Right lobe of liver (tissue), 6 donors: ENCODE measurements at regions not wholly inside any gene's neighbourhood (a gene's known extent, or its start where the extent isn't known, plus 50 kb on each side); places are given as distances from the start of the nearest gene placed in this dataset.

Experiments used
- ATAC-seq, 4 donors: fragments of 200-7000 bp; cut with Tn5 transposase; one replicate each; pipeline ENCODE4 v1.9.1; 2020; ENCODE audit warnings: mild to moderate bottlenecking in 4 of 4, moderate library complexity in 4 of 4
- DNase-seq, 3 donors: peaks; one replicate each; pipeline ENCODE4 v3.0.0-alpha.2; 2020
- H3K27ac ChIP-seq, 3 donors: fragments of 200-600 bp; one replicate each; pipeline ENCODE4 v1.8.0; 2022
- H3K27me3 ChIP-seq, 2 donors: fragments of 200-600 bp; one replicate each; pipeline ENCODE4 v1.8.0; 2022
- H3K36me3 ChIP-seq, 4 donors: fragments of 200-600 bp; sonication (generic) in 1 of 4; one replicate each; pipeline versions ENCODE4 v1.5.1 to v1.8.0; 2017 to 2022; ENCODE audit warnings: control low read depth in 1 of 4
- H3K4me1 ChIP-seq, 4 donors: fragments of 200-600 bp; sonication (generic) in 1 of 4; one replicate each; pipeline versions ENCODE4 v1.5.1 to v1.8.0; 2017 to 2022; ENCODE audit warnings: control low read depth in 1 of 4
- H3K4me3 ChIP-seq, 3 donors: fragments of 200-600 bp; one replicate each; pipeline ENCODE4 v1.8.0; 2022
- H3K9me3 ChIP-seq, 4 donors: fragments of 200-600 bp; sonication (generic) in 1 of 4; one replicate each; pipeline versions ENCODE4 v1.5.1 to v1.8.0; 2017 to 2022; ENCODE audit warnings: control low read depth in 1 of 4
- POLR2A ChIP-seq: fragments of 450-650 bp; IDR thresholded peaks from one replicate; pipeline ENCODE4 v1.6.1; 2017; ENCODE audit warnings: antibody characterized with exemption, mild to moderate bottlenecking
- WGBS: methylation state at CpG from one replicate; pipeline ENCODE4 v1.1.6; 2018; ENCODE audit warnings: low coverage, low lambda C conversion rate; ENCODE audit not compliant: insufficient coverage; ENCODE audit errors: missing lambda C conversion rate; 5-methylcytosine and 5-hydroxymethylcytosine counted together
- intact Hi-C, 2 donors: fragments of 100-400 bp; cut with DNase I; formaldehyde crosslinking; loops; one replicate each; pipeline versions ENCODE4 v1.11.2 to v1.14.1; 2022
- TF ChIP-seq, protein P1 (sequence below), 4 donors: fragments of 200-600 bp in 3 of 4; fragments of 450-650 bp in 1 of 4; IDR thresholded peaks; one replicate each; pipeline versions ENCODE4 v1.5.1 to v1.8.0; 2016 to 2022; ENCODE audit warnings: antibody characterized with exemption in 4 of 4, mild to moderate bottlenecking in 2 of 4
- donor health status: DM: no; HTN: yes; CAD: no.
- donor health status: DM: no; HTN: no; CAD: no.
- donor health status: DM: no; HTN: no; CAD: no.
- donor health status: DM: no; HTN: yes; CAD: no.
- donor health status: DM: no; HTN: yes; CAD: no.

DNA sequence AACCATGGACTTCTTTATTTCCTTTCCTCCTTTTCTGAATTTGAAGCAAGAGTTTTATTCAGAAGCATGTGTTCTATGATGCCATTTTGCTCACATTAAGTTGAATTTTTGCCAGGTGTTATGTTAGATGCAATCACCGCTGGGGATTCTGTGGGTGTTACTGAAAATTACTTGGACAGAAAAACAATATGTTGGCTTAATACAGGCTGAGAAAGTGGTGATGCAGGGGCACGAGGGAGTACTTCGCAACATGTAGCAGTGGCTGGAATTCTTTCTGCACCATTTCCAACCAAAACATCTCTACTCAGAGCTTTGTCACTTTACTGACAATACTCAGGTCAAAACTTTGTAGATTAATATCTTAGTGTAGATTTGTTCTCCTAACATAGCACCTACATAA, 109.2 kb upstream of the PCDH18 start:
- Histone ChIP-seq H3K27me3 (no peaks in the 10 kb centered on the region), H3K4me1 (no peaks in the 10 kb centered on the region), H3K9me3 (no peaks in the 10 kb centered on the region), H3K36me3 (no peaks in the 10 kb centered on the region), H3K4me3 (no peak overlapping the region), H3K27ac (no peak overlapping the region)
- no peak for ATAC-seq
- no peak for DNase-seq
- TF ChIP-seq, protein P1, sequence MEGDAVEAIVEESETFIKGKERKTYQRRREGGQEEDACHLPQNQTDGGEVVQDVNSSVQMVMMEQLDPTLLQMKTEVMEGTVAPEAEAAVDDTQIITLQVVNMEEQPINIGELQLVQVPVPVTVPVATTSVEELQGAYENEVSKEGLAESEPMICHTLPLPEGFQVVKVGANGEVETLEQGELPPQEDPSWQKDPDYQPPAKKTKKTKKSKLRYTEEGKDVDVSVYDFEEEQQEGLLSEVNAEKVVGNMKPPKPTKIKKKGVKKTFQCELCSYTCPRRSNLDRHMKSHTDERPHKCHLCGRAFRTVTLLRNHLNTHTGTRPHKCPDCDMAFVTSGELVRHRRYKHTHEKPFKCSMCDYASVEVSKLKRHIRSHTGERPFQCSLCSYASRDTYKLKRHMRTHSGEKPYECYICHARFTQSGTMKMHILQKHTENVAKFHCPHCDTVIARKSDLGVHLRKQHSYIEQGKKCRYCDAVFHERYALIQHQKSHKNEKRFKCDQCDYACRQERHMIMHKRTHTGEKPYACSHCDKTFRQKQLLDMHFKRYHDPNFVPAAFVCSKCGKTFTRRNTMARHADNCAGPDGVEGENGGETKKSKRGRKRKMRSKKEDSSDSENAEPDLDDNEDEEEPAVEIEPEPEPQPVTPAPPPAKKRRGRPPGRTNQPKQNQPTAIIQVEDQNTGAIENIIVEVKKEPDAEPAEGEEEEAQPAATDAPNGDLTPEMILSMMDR (IDR thresholded peaks at IDR 0.05): no peak
- no peak for TF ChIP-seq POLR2A
- 69% methylated on average over 3 of the region's 3 CpGs for WGBS
- intact Hi-C loops: no loop called here

DNA sequence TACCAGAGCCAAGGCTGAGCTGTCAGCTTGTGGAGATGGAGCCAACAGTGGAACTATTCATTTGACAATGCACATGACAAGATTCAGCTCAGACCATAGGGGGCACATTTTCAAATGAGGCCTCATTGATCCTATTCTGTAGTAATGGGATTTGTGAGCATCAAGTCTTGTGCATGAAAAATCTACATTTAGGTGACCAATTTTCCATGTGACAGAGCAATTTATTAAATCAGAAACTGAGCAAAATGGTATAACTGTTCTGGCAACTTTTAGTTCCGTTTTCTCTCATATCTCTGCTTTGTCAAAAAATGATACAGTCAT, 108.5 kb upstream of the PCDH18 start:
- H3K9me3 ChIP-seq: no peaks in the 10 kb centered on the region
- no peak overlapping the region for H3K4me3 ChIP-seq
- no peaks in the 10 kb centered on the region for H3K36me3 ChIP-seq
- intact Hi-C loops: no loop called here
- H3K27me3 ChIP-seq: no peaks in the 10 kb centered on the region
- ATAC-seq (no peak), DNase-seq (no peak)
- WGBS: 67% methylated on average over 1 of the region's 1 CpG
- H3K27ac ChIP-seq: no peak overlapping the region
- no peaks in the 10 kb centered on the region for H3K4me1 ChIP-seq
- no peak for TF ChIP-seq POLR2A
- TF ChIP-seq, protein P1 (IDR thresholded peaks at IDR 0.05): no peak

DNA sequence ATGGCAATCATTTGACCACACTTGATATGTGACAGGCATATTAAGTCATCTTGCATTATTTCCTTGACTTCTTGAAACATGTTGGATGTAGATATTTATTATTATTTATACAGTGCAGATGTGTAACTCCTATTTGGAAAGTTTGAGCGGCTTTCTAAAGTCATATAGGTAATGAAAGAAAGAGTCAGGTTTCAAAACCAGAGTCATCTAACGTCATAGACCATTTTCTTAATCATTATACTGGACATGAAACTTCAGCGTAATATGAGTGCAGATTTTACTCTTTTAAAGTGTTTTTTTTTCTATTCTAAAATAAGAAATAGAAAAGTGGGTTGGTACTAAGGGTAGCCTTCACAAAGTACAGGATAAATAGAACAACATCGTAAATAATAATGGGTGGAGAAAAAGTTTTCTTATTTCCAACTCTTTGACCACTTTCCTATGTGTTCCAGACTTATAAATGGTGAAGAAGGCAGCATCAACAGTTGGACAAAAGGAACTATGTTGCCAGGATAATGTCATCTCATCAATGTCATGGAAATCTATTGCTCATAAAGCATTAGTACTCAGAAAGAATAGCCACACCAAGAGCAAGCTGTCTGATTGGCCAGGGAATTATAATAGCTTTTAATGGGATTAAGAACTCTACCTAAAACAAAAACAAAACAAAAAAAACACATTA, 108.0 kb upstream of the PCDH18 start:
- no peaks in the 10 kb centered on the region for H3K4me1 ChIP-seq
- TF ChIP-seq, protein P1 (IDR thresholded peaks at IDR 0.05): no peak
- TF ChIP-seq POLR2A: no peak
- intact Hi-C loops: no loop called here
- H3K36me3 ChIP-seq: no peaks in the 10 kb centered on the region
- WGBS: 51% methylated on average over 4 of the region's 4 CpGs
- DNase-seq (no peak), ATAC-seq (no peak)
- H3K27ac ChIP-seq: no peak overlapping the region
- H3K27me3 ChIP-seq: no peaks in the 10 kb centered on the region
- no peak overlapping the region for H3K4me3 ChIP-seq
- H3K9me3 ChIP-seq: no peaks in the 10 kb centered on the region

DNA sequence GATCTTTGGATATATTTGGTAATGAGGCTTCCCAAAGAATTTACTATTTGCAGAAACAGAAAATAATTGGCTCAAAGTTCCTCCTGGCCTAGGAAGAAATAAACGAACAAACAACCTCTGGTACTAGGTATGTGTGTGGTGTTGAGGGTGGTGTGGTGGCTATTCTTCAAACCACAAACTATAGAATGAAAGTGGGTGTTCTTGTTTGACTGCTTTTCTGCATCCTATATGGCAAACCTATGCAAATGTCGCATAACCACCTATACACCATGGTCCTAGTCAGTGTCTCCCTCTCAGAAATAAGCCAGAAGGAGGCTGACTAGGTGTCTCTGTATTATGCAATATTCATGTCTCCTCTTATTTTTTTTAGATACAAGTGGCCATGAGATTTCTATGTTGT, 106.6 kb upstream of the PCDH18 start:
- intact Hi-C loops: no loop called here
- TF ChIP-seq, protein P1 (IDR thresholded peaks at IDR 0.05): no peak
- TF ChIP-seq POLR2A: no peak
- 47% methylated on average over 2 of the region's 2 CpGs for WGBS

DNA sequence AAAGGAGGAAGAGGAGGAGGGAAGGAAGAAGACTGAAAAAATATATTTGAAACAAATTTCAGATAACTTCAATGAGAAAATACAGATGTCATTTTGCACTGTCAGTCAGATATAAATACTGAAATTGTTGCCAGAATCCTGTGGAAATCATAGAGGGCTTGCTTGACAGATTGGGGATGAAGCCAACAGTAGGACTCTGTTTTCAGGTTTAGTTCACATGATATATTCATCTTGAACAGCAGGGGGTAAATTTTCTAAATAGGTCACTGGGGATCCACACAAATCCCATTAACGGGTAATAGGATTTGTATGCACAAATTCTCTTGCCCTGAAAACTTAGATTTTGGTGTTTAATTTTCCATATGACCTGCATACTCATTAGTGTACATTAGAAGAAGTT, 103.3 kb upstream of the PCDH18 start:
- ATAC-seq: no peak
- 23% methylated on average over 1 of the region's 1 CpG for WGBS
- TF ChIP-seq, protein P1 (IDR thresholded peaks at IDR 0.05): no peak
- TF ChIP-seq POLR2A: no peak
- Histone ChIP-seq H3K36me3 (no peaks in the 10 kb centered on the region), H3K9me3 (no peaks in the 10 kb centered on the region), H3K27ac (no peak overlapping the region), H3K27me3 (no peaks in the 10 kb centered on the region), H3K4me1 (no peaks in the 10 kb centered on the region), H3K4me3 (no peak overlapping the region)
- intact Hi-C loops: no loop called here
- no peak for DNase-seq

More for the DNA sequence above, 106.6 kb upstream of the PCDH18 start:
- Histone ChIP-seq H3K27ac (no peak overlapping the region), H3K4me3 (no peak overlapping the region), H3K4me1 (no peaks in the 10 kb centered on the region), H3K27me3 (no peaks in the 10 kb centered on the region), H3K36me3 (no peaks in the 10 kb centered on the region), H3K9me3 (no peaks in the 10 kb centered on the region)
- DNase-seq (no peak), ATAC-seq (no peak)
